Kidney capillary endothelial cell (primary cell): ENCODE measurements at regions not wholly inside any gene's neighbourhood (a gene's known extent, or its start where the extent isn't known, plus 50 kb on each side); places are given as distances from the start of the nearest gene placed in this dataset.

Experiments used
- DNase-seq: peaks from one replicate; pipeline ENCODE4 v3.0.0-alpha.2; 2018; ENCODE audit warnings: low spot score

- no peak for DNase-seq
Observed at GRCh38 chr2:156087875-156088274, 244.6 kb downstream of the NR4A2 start.

GRCh38 chr2:156083763-156084493 is 248.6 kb downstream of the NR4A2 start:
- DNase-seq = no peak

GRCh38 chr2:156079845-156080244 is 252.7 kb downstream of the NR4A2 start:
- no peak for DNase-seq

- no peak for DNase-seq
Observed at GRCh38 chr2:156077041-156077742, 255.3 kb downstream of the NR4A2 start.

GRCh38 chr2:156065912-156066311 is 266.6 kb downstream of the NR4A2 start:
- no peak for DNase-seq

- DNase-seq = no peak
Observed at GRCh38 chr2:156064540-156064939, 268.0 kb downstream of the NR4A2 start.

- DNase-seq = no peak
Observed at GRCh38 chr2:156057647-156058046, 274.9 kb downstream of the NR4A2 start.

- DNase-seq = no peak
Observed at GRCh38 chr2:156054983-156055382, 277.5 kb downstream of the NR4A2 start.

GRCh38 chr2:156046900-156047299 is 285.6 kb downstream of the NR4A2 start:
- DNase-seq = no peak

GRCh38 chr2:156042895-156043294 is 289.6 kb downstream of the NR4A2 start:
- DNase-seq = no peak

- no peak for DNase-seq
Observed at GRCh38 chr2:156038021-156038420, 294.5 kb downstream of the NR4A2 start.

- DNase-seq = no peak
Observed at GRCh38 chr2:156037482-156037881, 295.0 kb downstream of the NR4A2 start.

- DNase-seq = no peak
Observed at GRCh38 chr2:156031121-156031520, 301.4 kb downstream of the NR4A2 start.

GRCh38 chr2:156023229-156023869 is 309.2 kb downstream of the NR4A2 start:
- no peak for DNase-seq

- DNase-seq = no peak
Observed at GRCh38 chr2:156021146-156022040, 311.1 kb downstream of the NR4A2 start.

- no peak for DNase-seq
Observed at GRCh38 chr2:156019341-156019740, 313.2 kb downstream of the NR4A2 start.

GRCh38 chr2:156017341-156017885 is 315.1 kb downstream of the NR4A2 start:
- no peak for DNase-seq

GRCh38 chr2:156009293-156009692 is 323.2 kb downstream of the NR4A2 start:
- DNase-seq = no peak

- no peak for DNase-seq
Observed at GRCh38 chr2:156006721-156007618, 325.6 kb downstream of the NR4A2 start.

- no peak for DNase-seq
Observed at GRCh38 chr2:156005999-156006712, 326.4 kb downstream of the NR4A2 start.
